Renal cortex interstitium (tissue), 11 donors: ENCODE measurements at regions not wholly inside any gene's neighbourhood (a gene's known extent, or its start where the extent isn't known, plus 50 kb on each side); places are given as distances from the start of the nearest gene placed in this dataset.
"Not testable (repeated sequence)": the region's sequence is repeated elsewhere in the genome, so short reads cannot be mapped to it uniquely, and the experiment has no call there.

Experiments
- DNase-seq, 11 donors: peaks; one replicate each; pipeline ENCODE4 v3.0.0-alpha.2; 2013; ENCODE audit warnings: low read depth in 9 of 11, low spot score in 4 of 11; ENCODE audit errors: extremely low read depth in 1 of 11

DNA sequence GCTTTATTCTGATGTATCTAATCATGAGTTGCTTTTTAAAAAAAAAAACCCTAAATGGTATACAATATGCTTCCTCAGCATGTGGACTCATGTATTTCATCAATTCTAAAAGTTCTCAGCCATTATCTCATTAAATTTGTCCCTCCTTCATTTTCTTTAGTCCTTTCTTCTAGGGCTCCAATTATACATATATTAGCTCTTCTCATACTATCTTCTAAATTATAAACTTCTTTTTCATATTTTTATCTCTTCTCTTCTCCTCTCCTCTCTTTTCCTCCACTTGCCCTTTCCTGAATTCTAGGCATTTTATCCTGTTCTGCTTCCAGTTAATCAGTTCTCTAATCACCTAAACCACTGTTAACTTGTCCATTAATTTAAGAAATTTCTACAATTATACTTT lies 55.0 kb upstream of the IL33 start:
- no peak for DNase-seq

DNA sequence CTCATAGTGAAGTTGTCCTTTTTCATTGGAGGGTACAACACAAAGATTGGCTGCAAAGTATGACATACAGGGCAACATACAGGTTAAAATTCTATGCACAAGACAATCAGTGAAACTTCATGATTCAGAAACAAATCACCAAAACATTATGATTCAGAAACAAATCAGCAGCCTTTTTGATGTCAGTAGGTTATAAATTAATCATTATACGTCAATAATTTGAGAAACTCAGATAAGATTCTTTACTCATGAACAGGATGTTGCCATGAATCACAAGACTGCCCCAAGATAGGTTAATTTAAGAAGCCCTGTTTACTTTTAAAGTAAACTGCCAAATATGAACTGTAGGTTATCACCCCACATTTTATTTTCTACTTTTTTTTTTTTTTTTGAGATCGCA lies 62.2 kb upstream of the IL33 start:
- no peak for DNase-seq

DNA sequence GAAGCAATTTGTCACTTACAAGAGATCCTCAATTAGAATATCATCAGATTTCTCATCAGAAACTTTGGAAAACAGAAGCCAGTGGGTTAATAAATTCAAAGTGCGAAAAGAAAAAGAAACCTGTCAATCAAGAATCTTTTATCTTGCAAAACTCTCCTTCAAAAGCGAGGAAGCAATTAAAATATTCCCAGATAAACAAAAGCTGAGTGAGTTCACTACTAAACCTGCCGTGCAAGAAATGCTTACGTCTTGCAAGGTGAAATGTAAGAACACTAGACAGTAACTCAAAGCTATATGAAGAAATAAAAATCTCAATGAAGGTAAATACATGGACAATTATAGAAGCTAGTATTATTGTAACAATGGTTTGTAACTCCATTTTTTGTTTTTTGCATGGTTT lies 62.8 kb upstream of the IL33 start:
- no peak for DNase-seq

DNA sequence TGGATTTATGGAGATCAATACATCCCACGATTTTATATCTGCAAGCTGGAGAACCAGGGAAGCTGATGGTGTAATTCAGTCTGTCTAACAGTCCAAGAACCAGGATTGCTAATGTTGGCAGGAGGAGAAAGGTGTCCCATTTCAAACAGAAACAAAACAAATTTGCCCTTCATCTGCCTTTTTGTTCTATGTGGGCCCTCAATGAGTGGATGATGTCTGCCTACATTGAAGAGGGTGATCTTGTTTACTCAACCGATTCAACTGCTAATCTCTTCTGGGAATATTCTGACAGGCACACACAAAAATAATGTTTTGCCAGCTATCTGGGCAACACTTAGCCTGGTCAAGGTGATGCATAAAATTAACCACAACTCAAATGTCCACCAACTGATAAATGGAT lies 65.1 kb upstream of the IL33 start:
- no peak for DNase-seq

DNA sequence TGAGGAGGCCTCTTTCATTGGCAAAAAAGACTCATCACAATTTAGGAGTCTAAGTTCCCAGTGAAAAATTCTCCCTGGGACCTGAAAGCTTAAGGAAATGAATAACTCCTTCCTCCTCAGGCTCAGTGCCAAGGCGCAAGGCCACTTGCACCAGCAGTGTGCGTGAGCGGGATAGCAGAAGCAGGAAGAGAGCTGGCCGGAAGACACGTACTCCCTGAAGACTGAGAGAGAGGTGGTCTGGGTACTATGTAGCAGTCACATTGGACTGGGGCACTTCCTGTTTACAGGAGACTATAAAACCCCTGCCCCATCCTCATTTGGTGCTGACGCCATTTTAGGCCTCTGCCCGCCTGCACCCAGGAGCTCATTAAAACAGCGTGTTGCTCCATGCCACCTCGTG lies 66.3 kb upstream of the IL33 start:
- DNase-seq: no peak

DNA sequence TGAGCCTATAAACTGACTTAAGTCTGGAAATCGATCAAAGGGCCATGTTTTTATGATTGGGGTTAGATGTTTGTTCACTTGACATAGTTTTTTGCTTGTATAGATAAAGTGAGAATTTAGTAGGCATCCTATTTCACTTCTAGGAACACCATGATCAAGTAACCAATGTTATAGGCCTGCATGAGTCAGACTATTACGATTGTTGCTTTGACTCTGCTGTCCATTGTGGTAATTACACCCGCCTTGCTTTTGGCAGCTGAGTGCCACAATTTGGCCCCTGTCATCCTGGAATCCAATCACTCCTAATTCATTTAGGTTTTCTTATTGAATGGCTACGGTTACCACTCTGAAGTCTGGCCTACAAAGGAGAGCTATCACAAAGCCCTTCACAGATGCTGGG lies 67.8 kb upstream of the IL33 start:
- no peak for DNase-seq

DNA sequence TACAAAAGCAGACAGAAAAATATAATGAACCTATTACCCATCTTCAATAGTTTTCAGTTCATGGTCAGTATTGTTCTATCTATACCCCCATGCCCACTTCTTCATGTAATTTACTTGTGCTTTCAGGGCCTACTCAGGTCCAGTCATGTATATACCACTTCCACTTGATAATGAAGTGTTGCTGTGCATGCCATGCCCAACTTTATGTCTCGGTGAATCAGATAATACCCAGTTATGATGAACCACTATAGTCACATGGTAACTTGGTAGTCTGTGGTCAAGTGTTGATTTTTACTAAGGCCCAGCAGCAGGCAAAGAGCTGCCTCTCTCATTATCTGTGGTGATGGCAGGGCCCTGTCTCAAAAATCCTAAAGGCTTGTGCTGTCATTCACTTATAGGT lies 70.7 kb upstream of the IL33 start:
- no peak for DNase-seq

DNA sequence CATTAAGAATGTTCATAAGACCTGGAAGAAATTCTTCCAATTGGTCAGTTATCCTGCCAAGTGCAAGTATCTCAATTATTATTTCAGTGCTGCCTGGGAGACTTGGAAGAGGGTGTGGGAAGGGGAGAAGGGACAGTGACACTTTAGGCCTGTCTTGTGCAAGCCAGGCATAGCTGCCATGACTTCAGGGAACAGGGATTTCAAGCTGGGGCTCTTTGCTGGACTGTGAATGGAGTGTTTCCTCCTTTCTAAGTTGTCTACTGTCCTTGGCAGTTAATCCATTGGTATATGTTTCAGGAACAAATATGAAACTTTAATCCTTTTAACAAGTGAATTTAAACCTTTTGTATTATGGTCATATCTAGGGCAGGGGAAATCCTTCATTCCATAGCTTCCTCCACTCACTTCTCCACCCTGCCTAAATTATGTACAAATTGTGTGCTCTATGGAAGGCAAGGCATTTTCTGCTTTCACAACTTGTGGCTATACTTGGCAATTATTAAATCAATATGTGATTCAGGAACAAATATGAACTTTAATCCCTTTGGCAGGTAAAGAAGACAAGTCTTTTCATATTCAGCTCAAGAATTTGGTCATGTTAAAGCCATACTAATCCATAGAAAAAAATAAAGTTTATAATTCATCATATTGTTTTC lies 72.7 kb upstream of the IL33 start:
- no peak for DNase-seq

DNA sequence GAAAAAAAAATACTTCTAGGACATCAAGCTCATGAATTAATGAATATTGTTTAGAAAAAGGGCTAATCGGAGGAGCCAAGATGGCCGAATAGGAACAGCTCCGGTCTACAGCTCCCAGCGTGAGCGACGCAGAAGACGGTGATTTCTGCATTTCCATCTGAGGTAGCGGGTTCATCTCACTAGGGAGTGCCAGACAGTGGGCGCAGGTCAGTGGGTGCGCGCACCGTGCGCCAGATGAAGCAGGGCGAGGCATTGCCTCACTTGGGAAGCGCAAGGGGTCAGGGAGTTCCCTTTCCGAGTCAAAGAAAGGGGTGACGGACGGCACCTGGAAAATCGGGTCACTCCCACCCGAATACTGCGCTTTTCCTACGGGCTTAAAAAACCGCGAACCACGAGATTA lies 79.8 kb upstream of the IL33 start:
- DNase-seq: not testable (repeated sequence)

DNA sequence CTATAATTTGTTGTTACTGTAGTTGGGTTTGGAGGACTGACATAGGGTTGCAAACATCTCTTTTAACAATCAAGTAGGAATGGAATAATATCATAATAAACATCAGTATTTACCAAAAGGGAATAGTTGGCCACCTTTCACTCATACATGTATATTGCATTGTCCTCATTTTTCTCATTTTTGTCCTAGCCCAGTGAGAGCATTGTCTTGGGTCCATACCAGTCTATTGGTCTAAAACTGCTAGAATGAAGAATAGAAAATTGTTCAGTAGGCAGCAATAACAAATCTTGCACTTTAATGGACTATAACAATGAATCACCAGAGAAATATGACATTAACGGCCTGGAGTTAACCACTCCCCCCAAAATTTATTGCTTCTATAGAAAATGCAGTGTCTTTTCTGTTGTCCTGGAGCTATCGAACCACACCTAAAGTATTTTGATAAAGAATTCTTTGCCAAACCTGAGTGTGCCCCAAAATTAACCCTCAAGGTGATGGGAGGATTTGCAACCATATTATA lies 80.9 kb upstream of the IL33 start:
- no peak for DNase-seq

DNA sequence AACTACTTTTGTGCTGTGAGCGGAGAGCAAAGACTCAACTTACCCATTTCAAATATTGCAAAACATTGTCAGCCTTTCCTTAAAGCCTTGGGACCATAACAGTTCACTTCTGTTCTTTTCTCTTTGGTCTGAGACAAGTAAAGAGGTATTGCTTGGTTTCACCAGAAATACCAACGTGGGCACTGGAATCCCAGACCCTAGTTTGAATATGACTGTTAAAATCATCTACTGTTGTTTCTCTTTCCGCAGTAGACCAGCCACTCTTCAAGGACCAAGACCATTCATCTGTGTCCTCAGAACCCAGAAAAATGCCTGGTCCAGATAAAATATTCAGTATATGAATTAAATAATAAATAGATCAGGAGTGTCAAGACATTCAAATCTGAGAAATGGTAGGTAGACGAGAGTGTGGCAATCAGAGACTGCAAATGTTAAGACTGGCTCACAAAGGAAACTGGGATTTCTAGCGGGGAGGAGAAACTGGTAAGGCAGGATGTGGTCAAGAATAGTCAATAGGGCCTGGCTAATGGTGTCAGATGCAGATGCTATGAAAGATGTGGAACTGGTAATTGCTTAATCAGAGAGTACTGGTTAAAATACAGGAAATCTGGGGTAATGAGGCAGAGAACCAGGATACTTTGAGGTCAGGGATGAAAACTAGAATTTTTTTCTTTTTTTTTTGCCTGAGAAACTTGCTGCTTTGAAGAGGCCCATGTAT lies 82.1 kb upstream of the IL33 start:
- no peak for DNase-seq

DNA sequence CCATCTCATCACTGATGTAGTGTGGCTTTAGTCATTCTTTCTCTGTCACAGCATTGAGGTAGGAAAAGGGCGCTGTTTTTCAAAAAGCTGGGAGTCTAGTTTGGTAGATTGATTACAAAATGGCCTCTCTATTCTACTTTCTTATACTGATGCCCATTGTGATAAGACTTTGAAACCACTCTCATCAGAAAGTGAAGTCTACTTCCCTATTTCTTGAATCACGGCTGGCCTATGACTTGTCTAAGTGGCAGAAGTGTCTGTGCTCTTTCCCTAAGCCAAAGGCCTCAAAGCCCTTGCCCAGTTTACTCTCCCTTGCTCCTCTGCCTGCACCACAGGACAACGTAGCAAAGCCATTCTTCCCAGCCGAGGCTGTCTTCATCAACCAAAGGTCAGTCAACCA lies 83.0 kb upstream of the IL33 start:
- DNase-seq: no peak

DNA sequence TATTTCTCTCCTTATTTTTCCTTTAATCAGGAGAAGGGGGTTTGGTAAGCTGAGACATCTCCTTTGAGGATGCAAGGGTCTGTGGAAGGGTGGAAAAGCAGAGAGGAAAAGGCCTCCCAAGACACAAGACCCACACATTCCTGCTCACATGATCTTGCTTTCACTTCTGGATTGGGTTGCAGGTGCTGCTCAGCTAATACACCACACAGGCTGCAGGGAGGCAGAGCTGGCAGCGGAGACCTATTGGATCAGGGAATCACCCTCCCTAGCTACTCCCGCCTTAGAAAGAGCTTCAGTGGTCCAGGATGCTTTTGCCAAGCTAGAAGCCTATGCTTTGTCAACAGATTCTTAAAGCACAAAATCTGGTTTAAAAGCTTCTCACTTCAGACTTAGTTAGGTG lies 87.6 kb upstream of the IL33 start:
- no peak for DNase-seq

DNA sequence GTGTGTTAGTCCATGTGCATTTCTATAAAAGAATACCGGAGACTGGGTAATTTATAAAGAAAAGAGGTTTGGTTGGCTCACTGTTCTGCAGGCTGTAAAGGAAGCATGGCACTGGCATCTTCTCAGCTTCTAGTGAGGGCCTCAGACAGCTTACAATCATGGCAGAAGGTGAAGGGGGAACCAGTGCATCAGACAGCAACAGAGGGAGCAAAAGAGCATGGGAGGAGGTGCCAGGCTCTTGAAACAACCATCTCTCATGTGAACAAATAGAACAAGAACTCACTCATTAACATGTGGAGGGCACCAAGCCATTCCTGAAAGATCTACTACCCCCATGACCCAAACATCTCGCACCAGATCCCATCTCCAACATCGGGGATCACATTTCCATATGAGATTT lies 89.2 kb upstream of the IL33 start:
- DNase-seq: no peak

DNA sequence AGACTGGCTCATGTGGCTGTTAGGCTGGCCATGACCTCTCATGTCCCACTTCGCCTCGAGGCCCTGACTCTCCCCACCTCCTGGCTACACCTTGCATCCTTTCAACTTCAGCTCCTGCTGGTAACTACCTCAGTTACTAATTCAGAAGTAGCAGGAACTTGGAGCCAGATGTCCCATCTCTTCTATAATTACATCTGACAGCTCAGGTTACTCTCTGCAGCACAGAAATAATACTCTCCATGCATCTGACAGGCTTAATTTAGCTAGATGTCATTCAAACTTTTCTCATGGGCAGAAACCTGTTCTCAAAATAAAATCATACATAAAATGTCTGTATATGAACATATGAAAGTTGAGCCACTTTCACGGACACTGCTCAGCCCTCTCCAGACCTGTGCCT lies 92.2 kb upstream of the IL33 start:
- DNase-seq: no peak

DNA sequence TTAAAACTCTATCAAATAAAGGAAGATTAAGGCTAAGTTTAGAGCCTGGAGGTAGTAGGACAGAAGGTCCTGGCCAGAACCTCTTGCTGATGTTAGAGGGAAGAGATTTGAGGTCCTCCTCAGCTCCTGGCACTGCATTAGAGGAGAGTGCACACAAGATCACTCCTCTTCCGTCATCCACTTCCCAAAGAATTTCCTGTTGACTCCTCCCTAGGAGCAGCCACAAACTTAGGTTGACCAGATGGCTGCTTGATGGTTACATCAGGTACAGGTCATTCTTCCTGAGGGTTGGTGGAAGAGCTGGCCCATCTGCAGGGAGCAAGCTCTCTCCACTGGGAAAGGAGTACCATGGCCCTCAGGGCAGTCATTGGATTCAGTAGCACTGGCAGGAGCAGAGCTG lies 93.9 kb upstream of the IL33 start:
- DNase-seq: no peak

DNA sequence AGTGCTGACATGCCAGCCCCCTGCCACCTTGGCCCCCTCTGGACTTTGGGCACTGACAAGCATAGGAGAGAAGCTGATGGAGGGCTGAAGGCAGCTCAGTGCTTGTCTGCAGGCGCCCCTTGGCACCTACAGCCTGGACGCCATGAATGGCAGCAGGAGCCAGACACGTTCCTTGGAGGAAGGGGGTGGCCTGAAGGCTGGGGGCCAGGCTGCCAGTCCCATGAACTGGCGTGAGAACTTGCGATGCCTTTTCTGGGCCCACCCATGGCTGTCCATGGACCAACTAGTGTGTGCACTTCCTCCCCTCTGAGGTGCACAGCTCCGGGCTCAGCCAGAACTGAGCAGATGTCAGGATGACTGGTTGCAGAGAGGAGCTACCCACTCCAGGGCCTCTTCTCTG lies 99.0 kb upstream of the RANBP6 start:
- DNase-seq: no peak

DNA sequence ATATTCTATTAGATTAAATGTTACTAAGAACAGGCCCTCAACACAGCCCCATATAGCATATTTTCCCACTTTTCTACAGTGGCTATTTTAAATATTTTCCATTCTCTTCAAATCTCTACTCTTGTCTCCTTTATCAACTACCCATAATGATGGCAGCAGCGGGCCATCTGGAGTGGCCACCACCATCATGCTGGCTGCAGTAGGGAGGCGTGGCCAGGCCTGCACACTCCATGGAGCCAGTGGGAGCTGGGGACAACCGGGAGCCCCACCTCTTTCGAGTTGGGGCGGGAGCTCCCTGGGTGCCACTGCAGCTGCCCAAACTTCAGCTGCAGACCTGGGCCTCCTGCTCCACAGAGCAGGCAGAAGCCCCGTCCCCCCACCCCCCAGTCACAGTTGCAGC lies 98.4 kb upstream of the RANBP6 start:
- no peak for DNase-seq

DNA sequence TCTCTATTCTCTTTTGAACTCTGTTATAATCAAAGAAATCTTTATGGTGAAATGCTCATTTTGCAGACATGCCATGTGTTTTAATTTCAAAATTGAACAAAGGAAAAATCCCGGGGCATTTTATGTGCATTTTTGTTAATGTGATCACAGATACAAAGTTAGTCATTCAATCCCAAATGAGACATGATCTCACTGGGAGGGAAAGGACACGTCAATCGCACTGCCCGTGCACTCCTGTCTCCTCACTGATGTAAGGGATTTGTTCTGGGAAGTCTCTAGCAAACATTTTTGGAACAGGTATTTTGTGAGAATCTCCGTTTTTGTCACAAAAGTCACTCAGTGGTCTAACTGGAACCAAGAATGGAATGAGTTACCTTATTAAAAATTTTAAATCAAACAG lies 97.9 kb upstream of the RANBP6 start:
- DNase-seq: no peak

DNA sequence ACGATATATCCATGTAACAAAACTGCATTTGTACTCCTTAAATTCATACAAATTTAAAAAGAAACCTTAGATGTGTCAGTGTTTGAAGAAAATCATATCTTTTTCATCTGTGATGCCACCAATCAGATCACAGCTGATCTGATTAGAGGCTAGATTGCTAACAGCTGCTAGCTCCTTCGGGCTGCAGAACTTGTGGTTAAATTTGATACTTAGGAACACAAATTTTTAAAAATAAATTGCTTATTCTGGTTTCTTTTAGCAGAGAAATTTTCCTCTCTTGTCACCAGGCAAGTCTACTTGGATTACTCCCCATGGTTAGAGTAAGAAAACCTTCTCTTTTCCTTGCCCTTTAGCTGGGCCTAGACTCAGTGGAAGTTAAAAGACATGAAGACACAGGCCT lies 94.6 kb upstream of the RANBP6 start:
- DNase-seq: no peak

DNA sequence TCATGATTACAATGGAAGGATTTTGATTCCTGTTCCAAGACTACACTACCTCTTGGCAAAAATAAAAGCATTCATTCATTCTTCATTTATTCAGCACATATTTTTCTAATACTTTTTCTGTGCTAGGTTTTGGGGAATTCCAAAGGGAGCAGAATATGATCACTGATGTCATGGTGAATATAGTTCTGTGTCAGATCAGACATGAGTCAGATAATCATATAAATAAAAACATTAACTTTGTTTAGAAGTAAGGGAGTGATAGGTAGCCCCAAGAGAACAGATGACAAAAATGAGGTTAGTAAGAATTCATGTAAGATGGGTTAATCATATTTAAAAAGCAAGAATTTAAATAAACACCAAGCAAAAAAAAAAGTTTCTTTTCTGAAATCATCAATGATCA lies 94.1 kb upstream of the RANBP6 start:
- DNase-seq: no peak
